Activated CD8-positive, alpha-beta memory T cell treated with anti-CD3 and anti-CD28 coated beads for 36 hours (primary cell): ENCODE measurements at regions not wholly inside any gene's neighbourhood (a gene's known extent, or its start where the extent isn't known, plus 50 kb on each side); places are given as distances from the start of the nearest gene placed in this dataset.

Experiments
- CTCF ChIA-PET: fragments of 350-600 bp; sonication (Branson Sonifier 250); formaldehyde crosslinking; loops from one replicate; lab custom pipeline; 2021; ENCODE audit warnings: antibody characterized with exemption; lab: Charles Lee
- POLR2A ChIA-PET: fragments of 350-600 bp; sonication (Branson Sonifier 250); formaldehyde crosslinking; loops from one replicate; lab custom pipeline; 2021; ENCODE audit warnings: antibody characterized with exemption; lab: Charles Lee

- ChIA-PET CTCF (no interaction called here), POLR2A (no interaction called here)
Measured at GRCh38 chr7:31190906-31191305, 138.8 kb downstream of the ADCYAP1R1 start.

GRCh38 chr7:31186202-31186601 lies 134.1 kb downstream of the ADCYAP1R1 start:
- ChIA-PET POLR2A (no interaction called here), CTCF (no interaction called here)

- POLR2A ChIA-PET, result no interaction called here
Measured at GRCh38 chr7:31175672-31176071, 123.6 kb downstream of the ADCYAP1R1 start.

GRCh38 chr7:31171984-31172383 lies 119.9 kb downstream of the ADCYAP1R1 start:
- ChIA-PET POLR2A (no interaction called here), CTCF (no interaction called here)

More at GRCh38 chr7:31175672-31176071, 123.6 kb downstream of the ADCYAP1R1 start:
- CTCF ChIA-PET, result no interaction called here

GRCh38 chr7:31171216-31171785 lies 119.2 kb downstream of the ADCYAP1R1 start:
- ChIA-PET POLR2A (no interaction called here), CTCF (no interaction called here)
